ENCODE measurements at regions not wholly inside any gene's neighbourhood (a gene's known extent, or its start where the extent isn't known, plus 50 kb on each side); places are given as distances from the start of the nearest gene placed in this dataset.

DNA sequence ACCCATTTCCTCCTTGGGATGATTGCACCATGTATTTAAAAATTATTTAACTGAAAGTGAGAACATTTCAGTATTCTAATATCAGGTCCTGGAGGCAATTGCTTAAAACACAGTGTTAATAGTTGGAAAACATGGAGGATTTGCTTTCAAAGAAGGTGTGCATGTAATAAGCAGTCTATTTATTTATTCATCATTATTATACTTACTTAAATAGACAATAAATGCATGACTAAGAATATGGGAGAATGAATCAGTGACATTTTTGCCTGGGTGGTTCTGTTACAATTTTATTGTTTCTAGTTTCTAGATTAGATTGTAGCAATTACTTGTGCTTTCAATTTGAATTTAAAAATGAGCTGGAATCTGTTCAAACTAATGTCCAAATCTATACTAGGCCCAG, 145.5 kb downstream of the AREG start:
- Histone ChIP-seq H3K9me3 (ENCODE audit: insufficient read depth, low read length) (no peaks in the 10 kb centered on the region), H3K9ac (ENCODE audit: insufficient read length, low read depth) (no peak overlapping the region), H3K36me3 (ENCODE audit: insufficient read depth, insufficient read length, low read length) (no peaks in the 10 kb centered on the region), H3K27me3 (ENCODE audit: insufficient read depth, insufficient read length) (no peaks in the 10 kb centered on the region), H3K4me3 (ENCODE audit: insufficient read length, low read depth) (no peak overlapping the region), H3K4me1 (ENCODE audit: insufficient read depth, insufficient read length) (no peaks in the 10 kb centered on the region)
- no peak for TF ChIP-seq SUZ12 (IDR thresholded peaks at IDR 0.05; ENCODE audit: extremely low read depth, insufficient read depth, insufficient read length)
- TF ChIP-seq YY1 (IDR thresholded peaks at IDR 0.05; ENCODE audit: insufficient read depth, insufficient read length), result no peak
- TF ChIP-seq ZNF274 (IDR thresholded peaks at IDR 0.05; ENCODE audit: low read depth, low read length), result no peak
- DNase-seq (ENCODE audit: low read depth, low spot score), result no peak

DNA sequence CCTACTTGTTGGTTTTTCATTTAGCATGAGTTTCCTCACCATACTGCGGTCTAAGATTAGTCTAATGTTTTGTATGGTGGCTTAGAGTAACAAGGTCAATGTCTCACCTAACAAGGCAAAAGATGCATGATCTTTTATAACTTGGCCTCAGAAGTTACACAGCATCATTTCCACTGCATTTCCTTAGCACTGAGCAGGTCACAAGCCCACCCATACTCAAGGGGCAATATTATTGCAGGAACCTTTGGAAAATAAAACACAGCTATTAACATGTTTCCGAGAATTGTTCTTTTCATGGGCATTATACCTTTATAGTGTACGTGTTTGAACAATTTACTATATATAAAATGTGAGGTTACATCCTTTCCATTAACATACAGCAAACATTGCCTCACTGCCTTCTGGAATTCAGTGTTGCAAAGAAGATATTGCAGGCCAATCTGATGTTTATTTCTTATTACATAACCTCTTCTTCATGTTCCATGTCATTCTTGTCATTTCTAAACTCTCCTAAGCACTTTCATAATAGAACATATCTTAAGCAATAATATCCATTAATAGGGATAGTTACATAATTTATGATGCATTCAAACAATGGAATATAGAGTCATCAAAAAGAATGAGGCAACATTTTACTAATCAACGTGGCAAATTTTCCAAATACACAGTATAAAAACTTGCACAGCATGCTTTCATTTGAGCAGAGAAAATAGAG, 153.8 kb downstream of the AREG start:
- H3K9me3 ChIP-seq (ENCODE audit: insufficient read depth, low read length), result peaks cover 9% of the 10 kb centered on the region; the same call in 1 of the 2 replicates
- H3K9ac ChIP-seq (ENCODE audit: insufficient read length, low read depth), result no peak overlapping the region
- H3K36me3 ChIP-seq (ENCODE audit: insufficient read depth, insufficient read length, low read length), result no peaks in the 10 kb centered on the region
- DNase-seq (ENCODE audit: low read depth, low spot score), result no peak
- no peaks in the 10 kb centered on the region for H3K27me3 ChIP-seq (ENCODE audit: insufficient read depth, insufficient read length)
- no peak for TF ChIP-seq ZNF274 (IDR thresholded peaks at IDR 0.05; ENCODE audit: low read depth, low read length)
- no peak for TF ChIP-seq SUZ12 (IDR thresholded peaks at IDR 0.05; ENCODE audit: extremely low read depth, insufficient read depth, insufficient read length)
- no peak for TF ChIP-seq YY1 (IDR thresholded peaks at IDR 0.05; ENCODE audit: insufficient read depth, insufficient read length)
- no peak overlapping the region for H3K4me3 ChIP-seq (ENCODE audit: insufficient read length, low read depth)
- no peaks in the 10 kb centered on the region for H3K4me1 ChIP-seq (ENCODE audit: insufficient read depth, insufficient read length)

DNA sequence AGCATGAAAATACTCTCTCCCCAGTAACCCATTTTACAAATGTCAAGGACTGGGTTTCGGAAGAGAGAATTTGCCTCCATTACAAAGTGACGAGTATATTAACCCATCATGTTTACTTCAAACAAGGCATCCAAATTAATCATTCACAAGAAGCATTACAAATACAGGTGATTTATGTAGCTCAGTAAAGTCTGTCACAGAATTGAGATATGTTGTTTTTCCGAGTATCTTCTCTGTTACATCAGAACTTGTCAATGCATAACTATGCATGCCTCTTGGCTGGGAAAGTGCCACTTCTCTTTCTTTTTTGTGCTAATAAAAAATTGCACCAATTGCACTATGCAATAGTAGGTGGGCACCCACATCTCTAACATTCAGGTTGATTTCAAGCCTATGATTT, 158.2 kb downstream of the AREG start:
- no peak for TF ChIP-seq ZNF274 (IDR thresholded peaks at IDR 0.05; ENCODE audit: low read depth, low read length)
- TF ChIP-seq YY1 (IDR thresholded peaks at IDR 0.05; ENCODE audit: insufficient read depth, insufficient read length), result no peak
- TF ChIP-seq SUZ12 (IDR thresholded peaks at IDR 0.05; ENCODE audit: extremely low read depth, insufficient read depth, insufficient read length), result no peak
- no peaks in the 10 kb centered on the region for H3K4me1 ChIP-seq (ENCODE audit: insufficient read depth, insufficient read length)

DNA sequence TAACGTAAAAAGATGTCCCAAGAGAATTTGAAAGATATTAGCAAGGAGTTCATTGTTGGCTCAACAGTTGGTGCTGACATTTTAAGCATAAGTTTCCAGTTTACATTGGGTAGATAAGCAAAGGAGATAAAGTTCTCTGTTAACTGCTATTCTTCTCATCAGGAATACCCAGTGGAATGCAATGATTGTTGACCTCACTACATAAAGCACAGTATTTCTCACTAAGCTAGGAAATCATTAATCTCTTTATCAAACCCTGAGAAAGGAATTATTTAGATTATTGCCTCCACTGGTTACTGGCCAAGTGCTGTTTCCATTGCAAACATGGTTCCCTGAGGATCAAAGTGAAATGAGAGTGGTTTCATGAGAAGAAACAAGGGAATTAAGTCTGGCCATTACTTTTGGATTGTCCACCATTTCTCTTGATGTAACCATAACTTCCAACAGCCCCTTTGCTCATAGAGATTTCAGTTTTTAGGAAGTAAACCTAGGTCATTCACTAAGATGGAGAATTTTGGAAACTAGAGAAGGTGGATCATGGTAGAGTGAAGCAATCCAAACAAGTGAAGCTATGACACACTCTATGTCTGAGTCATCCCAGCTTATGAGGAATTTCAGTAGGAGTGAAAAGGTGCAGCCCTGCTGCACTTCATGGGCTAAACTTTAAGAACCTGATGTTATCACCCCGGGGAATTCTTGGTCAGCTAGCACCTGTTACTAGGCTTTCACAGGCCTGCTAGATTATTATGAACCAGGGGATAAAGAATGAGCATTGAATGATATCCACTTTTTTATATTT, 163.4 kb downstream of the AREG start:
- DNase-seq (ENCODE audit: low read depth, low spot score), result no peak
- Histone ChIP-seq H3K27me3 (ENCODE audit: insufficient read depth, insufficient read length) (no peaks in the 10 kb centered on the region), H3K4me1 (ENCODE audit: insufficient read depth, insufficient read length) (no peaks in the 10 kb centered on the region), H3K36me3 (ENCODE audit: insufficient read depth, insufficient read length, low read length) (no peaks in the 10 kb centered on the region), H3K9ac (ENCODE audit: insufficient read length, low read depth) (no peak overlapping the region), H3K9me3 (ENCODE audit: insufficient read depth, low read length) (no peaks in the 10 kb centered on the region), H3K4me3 (ENCODE audit: insufficient read length, low read depth) (no peak overlapping the region)
- no peak for TF ChIP-seq YY1 (IDR thresholded peaks at IDR 0.05; ENCODE audit: insufficient read depth, insufficient read length)
- no peak for TF ChIP-seq SUZ12 (IDR thresholded peaks at IDR 0.05; ENCODE audit: extremely low read depth, insufficient read depth, insufficient read length)
- no peak for TF ChIP-seq ZNF274 (IDR thresholded peaks at IDR 0.05; ENCODE audit: low read depth, low read length)

More for the DNA sequence above, 158.2 kb downstream of the AREG start:
- H3K9ac ChIP-seq (ENCODE audit: insufficient read length, low read depth), result no peak overlapping the region
- no peaks in the 10 kb centered on the region for H3K36me3 ChIP-seq (ENCODE audit: insufficient read depth, insufficient read length, low read length)
- H3K4me3 ChIP-seq (ENCODE audit: insufficient read length, low read depth), result no peak overlapping the region
- H3K27me3 ChIP-seq (ENCODE audit: insufficient read depth, insufficient read length), result no peaks in the 10 kb centered on the region
- no peak for DNase-seq (ENCODE audit: low read depth, low spot score)
- H3K9me3 ChIP-seq (ENCODE audit: insufficient read depth, low read length), result no peaks in the 10 kb centered on the region

DNA sequence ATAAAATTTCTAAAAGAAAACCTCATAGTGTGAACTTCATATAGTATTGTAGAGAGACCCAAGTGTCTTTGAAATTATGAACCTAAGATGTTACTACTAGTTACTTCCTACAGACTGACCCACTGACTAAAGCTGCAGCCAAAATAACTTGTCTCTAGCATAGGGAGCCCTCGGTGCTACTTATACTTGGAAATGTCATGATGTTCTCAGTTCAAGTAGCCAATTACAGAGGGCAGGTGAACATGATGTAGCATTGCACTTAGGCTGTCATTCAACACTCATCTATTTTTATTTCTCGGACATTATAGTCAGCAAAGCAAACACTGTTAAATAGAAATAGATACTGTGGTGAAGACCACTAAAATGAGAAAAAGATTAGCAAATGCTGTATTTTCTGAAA, 165.6 kb downstream of the AREG start:
- TF ChIP-seq SUZ12 (IDR thresholded peaks at IDR 0.05; ENCODE audit: extremely low read depth, insufficient read depth, insufficient read length), result no peak
- no peak for TF ChIP-seq YY1 (IDR thresholded peaks at IDR 0.05; ENCODE audit: insufficient read depth, insufficient read length)
- no peak for TF ChIP-seq ZNF274 (IDR thresholded peaks at IDR 0.05; ENCODE audit: low read depth, low read length)
- H3K4me3 ChIP-seq (ENCODE audit: insufficient read length, low read depth), result no peak overlapping the region
- no peak overlapping the region for H3K9ac ChIP-seq (ENCODE audit: insufficient read length, low read depth)
- H3K9me3 ChIP-seq (ENCODE audit: insufficient read depth, low read length), result no peaks in the 10 kb centered on the region
- H3K36me3 ChIP-seq (ENCODE audit: insufficient read depth, insufficient read length, low read length), result no peaks in the 10 kb centered on the region
- H3K27me3 ChIP-seq (ENCODE audit: insufficient read depth, insufficient read length), result no peaks in the 10 kb centered on the region
- no peak for DNase-seq (ENCODE audit: low read depth, low spot score)
- no peaks in the 10 kb centered on the region for H3K4me1 ChIP-seq (ENCODE audit: insufficient read depth, insufficient read length)

DNA sequence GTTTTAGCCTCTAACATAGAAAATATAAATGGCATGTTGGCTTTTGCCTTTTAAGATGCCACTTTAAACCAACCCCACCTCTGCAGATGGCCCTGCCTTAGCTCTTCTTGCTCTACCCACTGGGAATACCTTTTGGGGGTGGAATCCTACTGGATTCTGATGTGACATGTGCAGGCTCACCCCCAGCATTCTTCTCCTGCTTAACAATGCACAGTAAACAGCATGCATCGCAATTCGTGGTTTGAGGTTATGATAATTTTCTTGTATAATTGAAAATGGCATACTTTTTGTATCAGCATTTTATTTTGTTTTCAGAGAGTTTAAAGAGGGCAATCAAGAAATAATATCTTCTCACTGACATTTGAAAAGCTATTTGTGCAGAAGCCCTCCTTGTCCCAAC, 167.9 kb downstream of the AREG start:
- no peak for DNase-seq (ENCODE audit: low read depth, low spot score)
- Histone ChIP-seq H3K9me3 (ENCODE audit: insufficient read depth, low read length) (no peaks in the 10 kb centered on the region), H3K4me1 (ENCODE audit: insufficient read depth, insufficient read length) (no peaks in the 10 kb centered on the region), H3K36me3 (ENCODE audit: insufficient read depth, insufficient read length, low read length) (no peaks in the 10 kb centered on the region), H3K4me3 (ENCODE audit: insufficient read length, low read depth) (no peak overlapping the region), H3K27me3 (ENCODE audit: insufficient read depth, insufficient read length) (no peaks in the 10 kb centered on the region), H3K9ac (ENCODE audit: insufficient read length, low read depth) (no peak overlapping the region)
- no peak for TF ChIP-seq ZNF274 (IDR thresholded peaks at IDR 0.05; ENCODE audit: low read depth, low read length)
- no peak for TF ChIP-seq SUZ12 (IDR thresholded peaks at IDR 0.05; ENCODE audit: extremely low read depth, insufficient read depth, insufficient read length)
- TF ChIP-seq YY1 (IDR thresholded peaks at IDR 0.05; ENCODE audit: insufficient read depth, insufficient read length), result no peak

DNA sequence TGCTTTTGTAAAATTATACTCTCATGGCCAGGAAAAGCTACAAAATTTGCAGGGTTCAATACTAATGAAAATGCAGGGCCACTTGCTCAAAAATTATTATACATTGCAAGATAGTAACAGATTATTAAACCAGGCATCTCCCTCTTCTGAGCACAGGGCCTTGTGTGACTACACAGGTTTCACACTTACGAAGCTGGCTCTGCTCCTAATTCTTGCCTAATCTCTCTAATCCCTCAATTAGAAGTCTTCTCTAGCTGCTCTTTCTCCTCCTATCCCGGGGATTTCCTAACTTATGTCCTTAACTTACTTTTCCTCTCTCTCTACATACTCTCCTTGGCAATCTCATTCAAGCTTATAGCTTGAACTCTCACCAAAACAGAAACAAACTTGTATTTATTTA, 168.3 kb downstream of the AREG start:
- Histone ChIP-seq H3K4me1 (ENCODE audit: insufficient read depth, insufficient read length) (no peaks in the 10 kb centered on the region), H3K9ac (ENCODE audit: insufficient read length, low read depth) (no peak overlapping the region), H3K4me3 (ENCODE audit: insufficient read length, low read depth) (no peak overlapping the region), H3K27me3 (ENCODE audit: insufficient read depth, insufficient read length) (no peaks in the 10 kb centered on the region), H3K9me3 (ENCODE audit: insufficient read depth, low read length) (no peaks in the 10 kb centered on the region), H3K36me3 (ENCODE audit: insufficient read depth, insufficient read length, low read length) (no peaks in the 10 kb centered on the region)
- TF ChIP-seq ZNF274 (IDR thresholded peaks at IDR 0.05; ENCODE audit: low read depth, low read length) (no peak), SUZ12 (IDR thresholded peaks at IDR 0.05; ENCODE audit: extremely low read depth, insufficient read depth, insufficient read length) (no peak)
- no peak for DNase-seq (ENCODE audit: low read depth, low spot score)

Measured in NT2/D1 (cell line).